ENCODE measurements at regions not wholly inside any gene's neighbourhood (a gene's known extent, or its start where the extent isn't known, plus 50 kb on each side); places are given as distances from the start of the nearest gene placed in this dataset.

DNA sequence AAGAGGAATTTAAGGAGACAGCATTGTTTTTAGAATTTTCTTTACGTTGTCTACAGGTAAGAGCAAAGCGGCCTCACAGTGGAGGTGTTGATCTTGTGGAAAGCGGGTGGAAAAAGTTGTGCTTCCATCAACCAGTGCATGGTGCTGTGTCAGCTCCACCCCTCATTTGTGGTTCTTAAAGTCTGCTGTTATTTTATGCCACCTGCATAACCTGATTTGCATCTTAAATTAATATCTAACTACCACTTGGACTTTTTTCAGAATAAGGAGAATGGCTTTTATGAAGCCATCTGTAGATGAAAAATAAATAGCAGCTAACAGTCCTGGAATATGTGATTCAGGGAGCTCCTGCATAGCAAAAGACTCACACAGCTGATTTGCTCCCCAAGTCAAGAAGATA is 135.1 kb downstream of the SNAPC1 start:
- no peaks in the 10 kb centered on the region for H3K4me1 ChIP-seq (replicated peaks in 1 of 2; ENCODE audit: control insufficient read depth in 2 of 2, insufficient read depth in 2 of 2, low read length in 2 of 2)
- H3K36me3 ChIP-seq (ENCODE audit: control insufficient read depth, insufficient read depth, low read length) = no peaks in the 10 kb centered on the region
- H3K27me3 ChIP-seq (ENCODE audit: control insufficient read depth in 2 of 2, insufficient read depth in 2 of 2, low read length in 2 of 2) = no peaks in the 10 kb centered on the region; a peak in 1 of 5 replicates
- H3K9ac ChIP-seq (ENCODE audit: insufficient read depth in 1 of 2, low read depth in 2 of 2, low read length in 2 of 2) = no peak overlapping the region
- no peak for TF ChIP-seq TRIM24 (IDR thresholded peaks at IDR 0.05)
- TF ChIP-seq, protein P1, sequence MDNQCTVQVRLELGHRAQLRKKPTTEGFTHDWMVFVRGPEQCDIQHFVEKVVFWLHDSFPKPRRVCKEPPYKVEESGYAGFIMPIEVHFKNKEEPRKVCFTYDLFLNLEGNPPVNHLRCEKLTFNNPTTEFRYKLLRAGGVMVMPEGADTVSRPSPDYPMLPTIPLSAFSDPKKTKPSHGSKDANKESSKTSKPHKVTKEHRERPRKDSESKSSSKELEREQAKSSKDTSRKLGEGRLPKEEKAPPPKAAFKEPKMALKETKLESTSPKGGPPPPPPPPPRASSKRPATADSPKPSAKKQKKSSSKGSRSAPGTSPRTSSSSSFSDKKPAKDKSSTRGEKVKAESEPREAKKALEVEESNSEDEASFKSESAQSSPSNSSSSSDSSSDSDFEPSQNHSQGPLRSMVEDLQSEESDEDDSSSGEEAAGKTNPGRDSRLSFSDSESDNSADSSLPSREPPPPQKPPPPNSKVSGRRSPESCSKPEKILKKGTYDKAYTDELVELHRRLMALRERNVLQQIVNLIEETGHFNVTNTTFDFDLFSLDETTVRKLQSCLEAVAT (IDR thresholded peaks at IDR 0.05) = no peak
- TF ChIP-seq NFIX (CRISPR knock-in tag; IDR thresholded peaks at IDR 0.05; ENCODE audit: low read depth) = no peak
- no peak for TF ChIP-seq NUFIP1 (IDR thresholded peaks at IDR 0.05; ENCODE audit: partially characterized antibody)
- no peak for TF ChIP-seq KDM2B (CRISPR knock-in tag; IDR thresholded peaks at IDR 0.05)
- TF ChIP-seq SUPT5H (IDR thresholded peaks at IDR 0.05) = no peak
- no peak for TF ChIP-seq TEAD2 (tag; IDR thresholded peaks at IDR 0.05)
- no peak for TF ChIP-seq HNRNPK (IDR thresholded peaks at IDR 0.05; ENCODE audit: low read depth, low read length, poor library complexity, severe bottlenecking)
- no peak for TF ChIP-seq THRA (IDR thresholded peaks at IDR 0.05)
- no peak for TF ChIP-seq HDAC2 (IDR thresholded peaks at IDR 0.05)
- no peak for TF ChIP-seq ARID2 (IDR thresholded peaks at IDR 0.05)
- no peak for TF ChIP-seq ZNF134 (CRISPR knock-in tag; conservative IDR thresholded peaks at IDR 0.05)
- TF ChIP-seq ZNF239 (CRISPR knock-in tag; IDR thresholded peaks at IDR 0.05) = no peak
- TF ChIP-seq YY1 (IDR thresholded peaks at IDR 0.05; ENCODE audit: borderline replicate concordance in 1 of 3, control insufficient read depth in 1 of 3, extremely low read depth in 1 of 3, insufficient read depth in 3 of 3, insufficient read length in 1 of 3, insufficient replicate concordance in 2 of 3, low read depth in 1 of 3, low read length in 2 of 3) = no peak
- TF ChIP-seq ETV6 (IDR thresholded peaks at IDR 0.05; ENCODE audit: borderline replicate concordance in 1 of 2, low read depth in 2 of 2, low read length in 1 of 2) = no peak
- TF ChIP-seq ETV6 (CRISPR knock-in tag; IDR thresholded peaks at IDR 0.05; ENCODE audit: borderline replicate concordance) = no peak
- TF ChIP-seq PPARD (CRISPR knock-in tag; IDR thresholded peaks at IDR 0.05) = no peak
- intact Hi-C loops (cut with micrococcal nuclease) = no loop called here
- no peak overlapping the region for H2AFZ ChIP-seq (ENCODE audit: low read depth, low read length)
- WGBS (ENCODE audit: insufficient coverage, low coverage, missing lambda C conversion rate) = 0% methylated on average over 3 of the region's 3 CpGs
- ChIA-PET CTCF (ENCODE audit: low intra/inter-chr PET ratio) (no interaction called here), POLR2A (interaction anchor here (1.1 kb wide), 1 partner anchor 9 kb away, joined by 5 read pairs; no protein-coding TSS in a partner anchor)
- H4K20me1 ChIP-seq (replicated peaks; ENCODE audit: control insufficient read depth, insufficient read depth, low read length) = no peaks in the 10 kb centered on the region
- no peak overlapping the region for H3K27ac ChIP-seq (ENCODE audit: extremely low read depth, low read depth, low read length)
- FAIRE-seq = no peak
- no peak for ATAC-seq
- no peaks in the 10 kb centered on the region for H3K9me3 ChIP-seq (replicated peaks; ENCODE audit: control insufficient read depth, insufficient read depth, low read depth, low read length)
- in situ Hi-C loops (cut with MboI) = loop anchor here (25.0 kb wide), 1 partner anchor 1390 kb away; no protein-coding TSS in a partner anchor
- no peaks in the 10 kb centered on the region for H3K79me2 ChIP-seq (ENCODE audit: control insufficient read depth, insufficient read depth, low read length)
- no TSS peak for BruUV-seq (replicated peaks)
- H3K9me1 ChIP-seq (ENCODE audit: control insufficient read depth, insufficient read depth, low read length) = no peaks in the 10 kb centered on the region
- no peak overlapping the region for H3K4me3 ChIP-seq
- DNase-seq (ENCODE audit: extremely low read depth in 1 of 4, low spot score in 3 of 4) = no peak
- no peak overlapping the region for H3K4me2 ChIP-seq (ENCODE audit: insufficient read depth, low read length)
